ENCODE measurements at regions not wholly inside any gene's neighbourhood (a gene's known extent, or its start where the extent isn't known, plus 50 kb on each side); places are given as distances from the start of the nearest gene placed in this dataset.

GRCh38 chr4:62881901-62882300 is 1527.3 kb downstream of the TECRL start:
- no peak for DNase-seq (ENCODE audit: low read depth)

- DNase-seq (ENCODE audit: low read depth), result no peak
Measured at GRCh38 chr4:62881210-62881609, 1528.0 kb downstream of the TECRL start.

- DNase-seq (ENCODE audit: low read depth), result no peak
Measured at GRCh38 chr4:62872856-62873255, 1536.4 kb downstream of the TECRL start.

- no peak for DNase-seq (ENCODE audit: low read depth)
Measured at GRCh38 chr4:62871078-62871477, 1538.2 kb downstream of the TECRL start.

- no peak for DNase-seq (ENCODE audit: low read depth)
Measured at GRCh38 chr4:62870451-62870850, 1538.8 kb downstream of the TECRL start.

GRCh38 chr4:62865261-62865660 is 1544.0 kb downstream of the TECRL start:
- no peak for DNase-seq (ENCODE audit: low read depth)

- DNase-seq (ENCODE audit: low read depth), result no peak
Measured at GRCh38 chr4:62849696-62850095, 1559.6 kb downstream of the TECRL start.

GRCh38 chr4:62835631-62836030 is 1573.6 kb downstream of the TECRL start:
- no peak for DNase-seq (ENCODE audit: low read depth)

- DNase-seq (ENCODE audit: low read depth), result no peak
Measured at GRCh38 chr4:62822306-62822705, 1586.9 kb downstream of the TECRL start.

- no peak for DNase-seq (ENCODE audit: low read depth)
Measured at GRCh38 chr4:62816566-62816965, 1592.7 kb downstream of the TECRL start.

- no peak for DNase-seq (ENCODE audit: low read depth)
Measured at GRCh38 chr4:62814510-62815047, 1594.7 kb downstream of the TECRL start.

GRCh38 chr4:62806816-62807215 is 1602.4 kb downstream of the TECRL start:
- no peak for DNase-seq (ENCODE audit: low read depth)

GRCh38 chr4:62804075-62804474 is 1603.9 kb downstream of the ADGRL3 start:
- DNase-seq (ENCODE audit: low read depth), result no peak

GRCh38 chr4:62797221-62797620 is 1597.1 kb downstream of the ADGRL3 start:
- no peak for DNase-seq (ENCODE audit: low read depth)

GRCh38 chr4:62791386-62791785 is 1591.3 kb downstream of the ADGRL3 start:
- no peak for DNase-seq (ENCODE audit: low read depth)

- DNase-seq (ENCODE audit: low read depth), result no peak
Measured at GRCh38 chr4:62771983-62772557, 1571.9 kb downstream of the ADGRL3 start.

- no peak for DNase-seq (ENCODE audit: low read depth)
Measured at GRCh38 chr4:62740296-62740695, 1540.2 kb downstream of the ADGRL3 start.

GRCh38 chr4:62717154-62717553 is 1517.0 kb downstream of the ADGRL3 start:
- DNase-seq (ENCODE audit: low read depth), result no peak

- DNase-seq (ENCODE audit: low read depth), result no peak
Measured at GRCh38 chr4:62711575-62711974, 1511.4 kb downstream of the ADGRL3 start.

GRCh38 chr4:62709618-62710252 is 1509.6 kb downstream of the ADGRL3 start:
- DNase-seq (ENCODE audit: low read depth), result no peak

GRCh38 chr4:62706423-62706822 is 1506.3 kb downstream of the ADGRL3 start:
- DNase-seq (ENCODE audit: low read depth), result no peak

- no peak for DNase-seq (ENCODE audit: low read depth)
Measured at GRCh38 chr4:62683799-62684566, 1483.9 kb downstream of the ADGRL3 start.

GRCh38 chr4:62676962-62677361 is 1476.8 kb downstream of the ADGRL3 start:
- DNase-seq (ENCODE audit: low read depth), result no peak
